Loucy (cell line): ENCODE measurements at regions not wholly inside any gene's neighbourhood (a gene's known extent, or its start where the extent isn't known, plus 50 kb on each side); places are given as distances from the start of the nearest gene placed in this dataset.

Source experiments
- CTCF ChIP-seq: fragments of 200-600 bp; sonication (generic); conservative IDR thresholded peaks from 2 replicates; pipeline ENCODE4 v1.5.1; 2014; ENCODE audit warnings: mild to moderate bottlenecking, antibody characterized with exemption, low read length
- EZH2phosphoT487 ChIP-seq: fragments of 200-600 bp; IDR thresholded peaks from 2 replicates; pipeline ENCODE4 v1.6.1; 2018; ENCODE audit warnings: antibody characterized with exemption, mild to moderate bottlenecking, moderate library complexity, borderline replicate concordance

- TF ChIP-seq CTCF (no peak), EZH2phosphoT487 (no peak)
These were observed 196.6 kb upstream of the CD180 start for GRCh38 chr5:67393211-67393610.
